ENCODE measurements at regions not wholly inside any gene's neighbourhood (a gene's known extent, or its start where the extent isn't known, plus 50 kb on each side); places are given as distances from the start of the nearest gene placed in this dataset.
A peak's percentile ranks its signal among the peaks of the same experiment; 100 is the strongest.

GRCh38 chr2:215881582-215881981, 131.8 kb downstream of the MREG start (continued):
- TF ChIP-seq C11orf30 (IDR thresholded peaks at IDR 0.05; ENCODE audit: low read depth) (peak; percentile 26; the same call in 1 of the 2 replicates), RNF2 (IDR thresholded peaks at IDR 0.05) (no peak), ZNF316 (IDR thresholded peaks at IDR 0.05) (peak; percentile 44), NEUROD1 (IDR thresholded peaks at IDR 0.05; ENCODE audit: borderline replicate concordance, low read depth, low read length, partially characterized antibody) (no peak), NFE2 (IDR thresholded peaks at IDR 0.05; ENCODE audit: low read depth) (peak; percentile 56; the same call in 1 of the 2 replicates), UBTF (IDR thresholded peaks at IDR 0.05; ENCODE audit: borderline replicate concordance in 1 of 2, low read depth in 2 of 2, low read length in 2 of 2) (no peak)

- Histone ChIP-seq H3K9ac (ENCODE audit: insufficient read depth in 1 of 2, low read depth in 2 of 2, low read length in 2 of 2) (no peak overlapping the region), H3K27me3 (ENCODE audit: control insufficient read depth in 2 of 2, insufficient read depth in 2 of 2, low read length in 2 of 2) (no peaks in the 10 kb centered on the region), H3K79me2 (ENCODE audit: control insufficient read depth, insufficient read depth, low read length) (no peaks in the 10 kb centered on the region), H3K36me3 (ENCODE audit: control insufficient read depth, insufficient read depth, low read length) (no peaks in the 10 kb centered on the region), H2AFZ (ENCODE audit: low read depth, low read length) (peak overlapping the region; percentile 74), H3K4me3 (no peak overlapping the region), H3K27ac (ENCODE audit: extremely low read depth, low read depth, low read length) (no peak overlapping the region), H3K4me2 (ENCODE audit: insufficient read depth, low read length) (no peak overlapping the region), H3K9me3 (replicated peaks; ENCODE audit: control insufficient read depth, insufficient read depth, low read depth, low read length) (no peaks in the 10 kb centered on the region), H3K4me1 (replicated peaks in 1 of 2; ENCODE audit: control insufficient read depth in 2 of 2, insufficient read depth in 2 of 2, low read length in 2 of 2) (peaks cover 0 to 3% of the 10 kb centered on the region in 2 experiments; a peak in 2 of 5 replicates), H4K20me1 (replicated peaks; ENCODE audit: control insufficient read depth, insufficient read depth, low read length) (no peaks in the 10 kb centered on the region), H3K9me1 (ENCODE audit: control insufficient read depth, insufficient read depth, low read length) (no peaks in the 10 kb centered on the region)
- in situ Hi-C loops (cut with MboI) (no loop called here), intact Hi-C loops (cut with micrococcal nuclease) (no loop called here)
- WGBS (ENCODE audit: insufficient coverage, low coverage, missing lambda C conversion rate): 0% methylated on average over 3 of the region's 4 CpGs
- peak in 2 of 4 experiments; percentile 20 to 45 for DNase-seq (ENCODE audit: extremely low read depth in 1 of 4, low spot score in 3 of 4)
- ChIA-PET CTCF (ENCODE audit: low intra/inter-chr PET ratio) (no interaction called here), POLR2A (interaction anchor here (1.0 kb wide), 1 partner anchor 13 kb away, joined by 3 read pairs; no protein-coding TSS in a partner anchor)
- no TSS peak for BruUV-seq (replicated peaks)
- ATAC-seq: peak; percentile 83
- FAIRE-seq: no peak
- TF ChIP-seq JUND (IDR thresholded peaks at IDR 0.05; ENCODE audit: borderline replicate concordance, low read depth, low read length) (peak; percentile 45; the same call in 1 of the 2 replicates), JUND (tag; IDR thresholded peaks at IDR 0.05; ENCODE audit: borderline replicate concordance, low read depth, low read length) (peak; percentile 36; the same call in 1 of the 3 replicates), BMI1 (IDR thresholded peaks at IDR 0.05; ENCODE audit: low read length) (no peak), ETS1 (conservative IDR thresholded peaks at IDR 0.05; ENCODE audit: control insufficient read depth, low read depth, low read length) (no peak), ZNF696 (CRISPR knock-in tag; conservative IDR thresholded peaks at IDR 0.05) (no peak), FOXP1 (CRISPR knock-in tag; IDR thresholded peaks at IDR 0.05) (no peak), RFX1 (IDR thresholded peaks at IDR 0.05) (no peak), RAD51 (IDR thresholded peaks at IDR 0.05; ENCODE audit: borderline replicate concordance, low read depth) (peak; percentile 56; the same call in 1 of the 2 replicates), POLR2B (IDR thresholded peaks at IDR 0.05; ENCODE audit: low read depth, partially characterized antibody) (no peak), ZNF75A (CRISPR knock-in tag; IDR thresholded peaks at IDR 0.05) (no peak), MAFF (IDR thresholded peaks at IDR 0.05; ENCODE audit: low read length) (peak; percentile 45; the same call in 1 of the 2 replicates)
- TF ChIP-seq, protein P1, sequence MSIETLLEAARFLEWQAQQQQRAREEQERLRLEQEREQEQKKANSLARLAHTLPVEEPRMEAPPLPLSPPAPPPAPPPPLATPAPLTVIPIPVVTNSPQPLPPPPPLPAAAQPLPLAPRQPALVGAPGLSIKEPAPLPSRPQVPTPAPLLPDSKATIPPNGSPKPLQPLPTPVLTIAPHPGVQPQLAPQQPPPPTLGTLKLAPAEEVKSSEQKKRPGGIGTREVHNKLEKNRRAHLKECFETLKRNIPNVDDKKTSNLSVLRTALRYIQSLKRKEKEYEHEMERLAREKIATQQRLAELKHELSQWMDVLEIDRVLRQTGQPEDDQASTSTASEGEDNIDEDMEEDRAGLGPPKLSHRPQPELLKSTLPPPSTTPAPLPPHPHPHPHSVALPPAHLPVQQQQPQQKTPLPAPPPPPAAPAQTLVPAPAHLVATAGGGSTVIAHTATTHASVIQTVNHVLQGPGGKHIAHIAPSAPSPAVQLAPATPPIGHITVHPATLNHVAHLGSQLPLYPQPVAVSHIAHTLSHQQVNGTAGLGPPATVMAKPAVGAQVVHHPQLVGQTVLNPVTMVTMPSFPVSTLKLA (conservative IDR thresholded peaks at IDR 0.05): peak; percentile 51 to 71
Measured at GRCh38 chr2:215880970-215881369, 132.4 kb downstream of the MREG start.
